ENCODE measurements at regions not wholly inside any gene's neighbourhood (a gene's known extent, or its start where the extent isn't known, plus 50 kb on each side); places are given as distances from the start of the nearest gene placed in this dataset.

DNA sequence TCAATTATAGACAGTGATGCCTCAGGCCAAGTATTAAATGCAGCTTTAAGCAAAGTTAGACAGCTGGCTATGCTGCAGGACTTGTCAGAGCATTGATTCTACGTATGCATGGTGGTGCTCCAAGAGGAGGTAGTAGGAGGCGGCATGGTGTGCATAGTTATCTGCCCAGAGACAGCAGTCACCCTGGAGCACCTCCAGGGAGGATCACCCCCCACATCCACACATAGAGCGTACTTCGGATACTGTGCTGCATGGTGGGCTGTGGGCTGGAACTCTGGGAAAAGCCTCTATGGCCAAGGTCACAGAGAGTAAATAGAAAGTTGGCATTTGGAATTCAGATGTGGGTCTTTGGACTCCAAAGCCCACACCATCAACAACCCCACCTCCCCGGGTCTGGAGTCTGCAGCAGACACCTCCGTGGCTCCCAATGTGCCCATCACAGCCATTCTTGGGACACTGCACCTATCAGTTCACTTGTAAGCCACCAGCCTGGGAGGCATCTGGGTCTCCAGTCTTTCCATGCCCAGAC, 64.5 kb upstream of the STX16 start:
- no peaks in the 10 kb centered on the region for H3K36me3 Mint-ChIP-seq

DNA sequence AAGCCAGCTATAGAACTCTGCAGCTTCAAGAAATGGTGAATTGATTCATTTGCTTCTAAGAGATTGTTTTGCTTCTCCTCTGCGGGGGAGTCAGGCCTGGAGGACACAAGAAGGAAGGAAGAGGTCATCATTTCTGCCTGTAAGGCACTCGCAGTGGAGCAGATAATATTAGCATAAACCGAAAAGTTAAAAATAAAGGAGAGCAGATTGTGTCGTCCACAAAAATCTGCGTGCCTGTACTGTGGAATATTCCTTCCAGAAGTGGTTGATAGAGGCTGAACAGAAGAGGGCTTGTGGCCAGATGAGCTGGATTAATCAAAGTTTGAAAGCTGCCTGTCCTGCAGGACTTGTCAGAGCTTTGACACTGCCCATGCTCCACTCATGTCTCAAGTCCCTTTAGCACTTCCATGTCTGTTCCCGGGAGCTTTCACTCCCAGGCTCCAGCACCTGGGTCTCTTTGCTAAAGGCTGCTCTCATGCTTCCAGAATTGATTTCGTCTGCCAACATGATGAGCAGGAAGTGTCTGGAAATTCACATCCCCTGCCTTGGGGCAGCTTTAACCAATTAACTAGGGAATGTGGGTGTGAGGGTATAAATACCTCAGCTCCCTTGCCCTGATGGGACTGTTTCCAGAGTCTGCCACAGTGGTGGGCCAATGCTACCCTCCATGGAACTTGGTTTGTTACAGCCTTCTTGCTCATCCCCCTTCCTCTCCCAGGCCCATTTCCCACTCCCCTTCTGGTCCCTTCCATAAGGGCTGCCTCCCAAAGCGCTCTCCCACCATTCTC, 65.1 kb upstream of the STX16 start:
- POLR2A ChIA-PET: no interaction called here
- Mint-ChIP-seq H3K9me3 (peaks cover 14% of the 10 kb centered on the region), H3K4me1 (ENCODE audit: low read depth) (no peaks in the 10 kb centered on the region), H3K36me3 (no peaks in the 10 kb centered on the region), H3K4me3 (no peak overlapping the region), H3K27me3 (peaks cover 23% of the 10 kb centered on the region), H3K27ac (no peak overlapping the region)
- CTCF ChIA-PET: no interaction called here
- intact Hi-C loops (cut with micrococcal nuclease): no loop called here
- DNase-seq: no peak

More for the DNA sequence above, 64.5 kb upstream of the STX16 start:
- H3K27ac Mint-ChIP-seq: no peak overlapping the region
- H3K4me3 Mint-ChIP-seq: no peak overlapping the region
- peaks cover 14% of the 10 kb centered on the region for H3K9me3 Mint-ChIP-seq
- ChIA-PET POLR2A (no interaction called here), CTCF (no interaction called here)
- intact Hi-C loops (cut with micrococcal nuclease): no loop called here
- DNase-seq: no peak
- peaks cover 27% of the 10 kb centered on the region for H3K27me3 Mint-ChIP-seq
- no peaks in the 10 kb centered on the region for H3K4me1 Mint-ChIP-seq (ENCODE audit: low read depth)

DNA sequence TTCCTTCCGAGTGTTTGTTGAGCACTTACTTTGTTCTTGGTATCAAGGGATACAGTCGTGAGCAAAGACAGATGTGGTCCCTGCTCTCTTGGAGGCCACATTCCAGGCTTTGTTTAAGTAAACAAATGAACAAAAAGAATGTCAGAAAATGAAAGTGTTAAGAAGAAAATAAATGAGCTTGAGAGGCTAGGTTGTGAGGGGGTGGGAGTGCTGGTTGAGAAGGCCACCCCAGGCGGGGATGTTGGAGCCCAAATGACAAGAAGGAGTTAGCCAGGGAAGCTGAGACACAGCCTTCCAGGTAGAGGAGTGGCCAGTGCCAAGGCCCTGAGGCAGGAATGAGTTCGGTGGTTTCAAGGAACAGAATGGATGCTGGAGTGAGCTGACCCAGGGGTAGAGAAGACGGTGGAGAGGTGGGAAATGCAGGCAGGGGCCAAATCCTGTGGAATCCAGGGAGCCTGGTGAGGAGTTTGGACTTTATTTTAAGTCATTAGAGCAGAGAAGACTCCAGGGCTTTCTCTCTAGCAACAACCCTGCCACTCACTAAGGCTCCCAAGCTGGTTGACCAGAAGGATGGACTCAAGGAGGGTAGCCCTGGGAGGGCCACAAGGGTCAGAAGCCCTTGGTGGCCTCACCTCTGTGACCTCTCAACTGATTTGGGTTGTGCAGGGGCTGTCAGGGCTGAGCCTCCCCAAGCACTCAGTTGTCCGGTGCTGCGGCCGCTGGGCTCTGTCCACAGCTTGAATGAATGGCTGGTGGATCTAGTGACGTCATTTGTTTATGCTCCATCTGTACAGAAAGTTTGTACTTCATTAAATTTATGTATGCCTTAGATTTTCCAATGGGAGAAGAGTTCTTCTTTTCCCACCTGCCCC, 66.0 kb upstream of the STX16 start:
- H3K4me3 Mint-ChIP-seq: no peak overlapping the region
- intact Hi-C loops (cut with micrococcal nuclease): no loop called here
- no peaks in the 10 kb centered on the region for H3K4me1 Mint-ChIP-seq (ENCODE audit: low read depth)
- CTCF ChIA-PET: no interaction called here
- no peaks in the 10 kb centered on the region for H3K36me3 Mint-ChIP-seq
- no peak for DNase-seq
- no peak overlapping the region for H3K27ac Mint-ChIP-seq
- H3K9me3 Mint-ChIP-seq: peaks cover 14% of the 10 kb centered on the region
- POLR2A ChIA-PET: no interaction called here
- H3K27me3 Mint-ChIP-seq: peaks cover 23% of the 10 kb centered on the region

DNA sequence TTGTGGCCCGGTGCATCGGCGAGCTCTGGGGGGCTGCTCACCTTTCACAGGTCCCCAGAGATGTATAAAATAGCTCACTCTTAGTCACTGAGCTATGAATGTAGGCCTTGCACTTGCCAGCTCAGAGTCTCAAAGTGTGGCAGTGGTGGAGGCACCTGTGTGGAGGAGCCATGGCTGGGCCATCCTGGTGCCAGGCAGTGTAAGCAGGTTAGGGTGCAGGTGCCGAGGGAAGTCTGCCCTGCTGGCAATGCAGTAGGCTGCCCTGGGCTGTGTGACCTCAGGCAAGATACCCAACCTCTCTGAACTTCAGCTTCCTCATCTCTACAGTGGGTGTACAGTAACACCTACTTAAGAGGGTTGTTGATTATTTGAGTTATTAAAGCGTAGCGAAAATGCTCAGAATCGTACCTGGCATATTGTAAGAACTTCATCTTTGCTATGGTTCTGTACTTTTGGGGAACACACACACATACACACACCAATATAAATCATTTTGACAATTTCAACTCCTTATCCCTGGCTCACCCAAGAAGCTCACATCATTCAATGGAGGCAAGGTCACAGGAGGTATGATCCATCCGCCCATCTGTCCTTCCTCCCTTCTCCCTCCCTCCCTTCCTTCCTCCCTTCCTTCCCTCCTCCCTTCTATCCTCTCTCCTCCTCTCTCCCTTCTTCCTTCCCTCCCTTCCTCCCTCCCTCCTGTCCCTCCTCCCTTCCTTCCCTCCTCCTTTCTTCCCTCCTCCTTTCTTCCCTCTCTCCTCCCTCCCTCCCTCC, 66.8 kb upstream of the STX16 start:
- POLR2A ChIA-PET: no interaction called here
- CTCF ChIA-PET: no interaction called here

DNA sequence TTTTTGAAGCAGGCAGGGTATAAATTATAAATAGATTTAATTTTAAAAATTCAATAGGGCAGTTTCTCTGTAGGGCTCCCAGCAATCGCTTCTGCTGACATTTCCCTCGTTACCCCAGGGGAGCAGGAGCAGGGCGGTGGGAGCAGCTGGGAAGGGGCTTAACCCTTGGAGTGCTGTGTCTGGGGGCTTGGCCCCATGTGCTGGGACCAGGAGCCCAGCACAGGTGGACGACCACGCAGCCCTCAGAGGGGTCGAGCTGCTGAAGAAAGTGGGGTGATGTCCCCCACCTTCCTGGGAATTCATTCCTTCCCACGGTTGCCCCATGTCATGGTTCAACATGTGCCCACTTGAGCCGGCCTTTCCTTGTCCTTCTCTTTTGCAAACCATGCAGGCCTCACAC, 67.5 kb upstream of the STX16 start:
- Mint-ChIP-seq H3K4me1 (ENCODE audit: low read depth) (no peaks in the 10 kb centered on the region), H3K4me3 (no peak overlapping the region), H3K36me3 (no peaks in the 10 kb centered on the region), H3K27ac (no peak overlapping the region), H3K9me3 (peaks cover 14% of the 10 kb centered on the region), H3K27me3 (peaks cover 23% of the 10 kb centered on the region)
- ChIA-PET CTCF (no interaction called here), POLR2A (no interaction called here)
- DNase-seq: no peak
- intact Hi-C loops (cut with micrococcal nuclease): no loop called here

More for the DNA sequence above, 66.8 kb upstream of the STX16 start:
- DNase-seq: no peak
- intact Hi-C loops (cut with micrococcal nuclease): no loop called here
- Mint-ChIP-seq H3K9me3 (peaks cover 14% of the 10 kb centered on the region), H3K27ac (no peak overlapping the region), H3K4me3 (no peak overlapping the region), H3K4me1 (ENCODE audit: low read depth) (no peaks in the 10 kb centered on the region), H3K36me3 (no peaks in the 10 kb centered on the region), H3K27me3 (peaks cover 23% of the 10 kb centered on the region)

DNA sequence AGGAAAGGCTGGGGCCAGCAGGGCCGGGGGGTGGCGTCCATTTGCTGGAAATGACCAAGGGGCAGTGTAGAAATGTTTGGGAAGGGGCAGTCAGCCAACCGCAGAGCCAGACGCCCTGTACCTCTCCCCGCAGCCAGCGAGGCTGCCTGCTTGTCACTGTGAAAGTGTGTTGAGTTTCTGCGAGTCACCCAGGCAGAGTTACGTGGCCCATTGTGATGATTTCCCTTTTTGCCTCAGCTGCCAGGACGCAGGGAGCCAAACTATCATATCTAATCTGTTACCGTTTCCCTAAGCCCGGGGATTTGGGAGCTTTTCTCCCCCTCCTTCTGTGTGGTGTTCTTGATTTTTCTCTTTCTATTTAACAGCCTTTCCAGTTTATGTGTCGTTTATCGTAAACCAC, 67.9 kb upstream of the STX16 start:
- Mint-ChIP-seq H3K36me3 (no peaks in the 10 kb centered on the region), H3K4me3 (no peak overlapping the region), H3K27ac (no peak overlapping the region), H3K27me3 (peaks cover 23% of the 10 kb centered on the region), H3K9me3 (peaks cover 14% of the 10 kb centered on the region), H3K4me1 (ENCODE audit: low read depth) (no peaks in the 10 kb centered on the region)
- DNase-seq: no peak
- intact Hi-C loops (cut with micrococcal nuclease): no loop called here
- ChIA-PET CTCF (no interaction called here), POLR2A (no interaction called here)

DNA sequence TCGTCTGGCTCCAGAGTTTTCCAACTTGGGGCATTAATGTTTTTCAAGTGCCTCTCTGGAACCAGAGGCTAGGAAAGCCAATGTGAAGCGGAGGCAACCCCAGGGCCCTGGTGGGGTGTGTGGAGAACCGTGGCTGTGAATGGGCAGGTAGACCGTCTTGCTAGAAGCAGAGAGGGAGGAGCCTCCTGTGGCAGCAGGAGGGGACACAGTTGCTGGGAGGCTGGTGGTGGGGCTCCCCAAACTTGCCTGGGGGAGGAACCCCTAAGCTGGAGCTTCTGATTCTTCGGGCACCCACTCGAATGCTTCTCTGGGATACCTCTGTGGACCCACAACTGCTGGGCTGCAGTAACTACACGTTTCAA, 65.3 kb upstream of the APCDD1L start:
- Mint-ChIP-seq H3K4me1 (ENCODE audit: low read depth) (no peaks in the 10 kb centered on the region), H3K27me3 (peaks cover 12% of the 10 kb centered on the region), H3K9me3 (peaks cover 14% of the 10 kb centered on the region), H3K4me3 (no peak overlapping the region), H3K27ac (no peak overlapping the region), H3K36me3 (no peaks in the 10 kb centered on the region)
- DNase-seq: no peak
- POLR2A ChIA-PET: no interaction called here
- CTCF ChIA-PET: no interaction called here
- intact Hi-C loops (cut with micrococcal nuclease): no loop called here

DNA sequence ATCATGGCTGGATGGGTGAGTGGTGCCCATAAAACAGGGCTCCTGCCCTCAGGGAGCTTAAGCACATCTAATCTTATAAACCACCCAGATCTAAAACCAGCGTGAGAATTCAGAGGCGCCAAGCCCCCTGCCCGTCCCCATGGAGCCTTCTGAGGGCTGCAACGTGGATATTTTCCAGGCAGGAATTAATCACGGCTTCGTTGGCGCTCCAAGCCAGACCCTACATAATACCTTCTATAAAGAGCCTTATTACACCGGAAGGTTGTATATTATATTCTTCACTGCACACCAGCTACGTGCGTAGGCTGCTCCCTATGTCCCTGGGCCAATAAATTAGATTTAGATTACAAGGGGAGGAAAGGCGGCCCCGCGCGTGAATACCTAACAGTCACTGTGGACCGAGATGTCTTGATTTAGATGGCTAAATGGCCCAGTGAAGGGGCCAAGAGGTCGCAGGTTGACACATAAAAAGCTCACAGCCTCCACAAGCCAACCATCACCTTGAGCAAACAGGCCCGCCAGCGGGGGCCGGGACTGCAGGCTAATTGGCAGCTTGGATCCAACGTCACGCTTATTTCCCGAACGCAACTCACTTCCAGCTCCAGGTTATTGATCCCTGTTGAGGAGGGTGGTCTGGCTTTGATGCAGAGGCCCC, 64.7 kb upstream of the APCDD1L start:
- peaks cover 10% of the 10 kb centered on the region for H3K27me3 Mint-ChIP-seq
- intact Hi-C loops (cut with micrococcal nuclease): no loop called here
- CTCF ChIA-PET: no interaction called here
- H3K4me1 Mint-ChIP-seq (ENCODE audit: low read depth): no peaks in the 10 kb centered on the region
- POLR2A ChIA-PET: no interaction called here
- peaks cover 14% of the 10 kb centered on the region for H3K9me3 Mint-ChIP-seq
- no peak for DNase-seq
- H3K4me3 Mint-ChIP-seq: no peak overlapping the region
- H3K27ac Mint-ChIP-seq: no peak overlapping the region
- H3K36me3 Mint-ChIP-seq: no peaks in the 10 kb centered on the region

DNA sequence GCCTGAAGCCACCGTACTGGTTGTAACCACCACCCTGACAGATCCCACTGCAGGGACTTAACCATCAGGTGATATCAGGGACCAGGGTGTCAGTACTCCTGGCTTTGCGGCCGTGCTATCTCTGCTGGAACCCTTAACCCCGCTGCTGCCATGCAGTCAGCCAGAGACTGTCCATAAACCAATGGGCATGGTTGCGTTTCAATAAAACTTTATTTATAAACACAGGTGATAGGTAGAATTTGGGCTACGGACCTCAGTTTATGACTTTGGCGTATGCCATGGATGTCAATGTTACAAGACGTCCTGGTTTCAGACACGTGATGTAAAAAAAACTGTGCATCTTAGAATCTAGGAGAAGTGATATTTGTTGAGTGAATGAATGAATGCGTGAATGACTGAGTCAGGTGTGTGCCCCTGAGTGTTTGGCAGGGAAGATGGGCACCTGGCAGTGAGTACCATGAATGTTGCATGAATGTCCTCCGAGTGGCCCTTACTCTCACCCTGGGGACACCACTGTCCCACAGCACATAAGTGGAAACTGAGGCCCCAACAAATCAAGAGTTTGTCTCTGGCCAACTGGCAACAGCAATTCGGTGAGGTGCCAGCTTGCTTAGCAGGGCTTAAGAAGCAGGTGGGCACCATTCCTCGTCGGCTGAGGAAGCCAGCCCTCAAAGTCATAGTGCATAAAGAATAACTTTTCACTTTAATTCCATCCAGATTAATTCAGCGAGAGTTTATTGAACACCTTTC, 64.0 kb upstream of the APCDD1L start:
- Mint-ChIP-seq H3K27me3 (peaks cover 14% of the 10 kb centered on the region), H3K4me3 (no peak overlapping the region), H3K4me1 (ENCODE audit: low read depth) (no peaks in the 10 kb centered on the region), H3K27ac (no peak overlapping the region), H3K9me3 (peaks cover 14% of the 10 kb centered on the region), H3K36me3 (no peaks in the 10 kb centered on the region)
- intact Hi-C loops (cut with micrococcal nuclease): no loop called here
- DNase-seq: no peak
- CTCF ChIA-PET: no interaction called here
- POLR2A ChIA-PET: no interaction called here

DNA sequence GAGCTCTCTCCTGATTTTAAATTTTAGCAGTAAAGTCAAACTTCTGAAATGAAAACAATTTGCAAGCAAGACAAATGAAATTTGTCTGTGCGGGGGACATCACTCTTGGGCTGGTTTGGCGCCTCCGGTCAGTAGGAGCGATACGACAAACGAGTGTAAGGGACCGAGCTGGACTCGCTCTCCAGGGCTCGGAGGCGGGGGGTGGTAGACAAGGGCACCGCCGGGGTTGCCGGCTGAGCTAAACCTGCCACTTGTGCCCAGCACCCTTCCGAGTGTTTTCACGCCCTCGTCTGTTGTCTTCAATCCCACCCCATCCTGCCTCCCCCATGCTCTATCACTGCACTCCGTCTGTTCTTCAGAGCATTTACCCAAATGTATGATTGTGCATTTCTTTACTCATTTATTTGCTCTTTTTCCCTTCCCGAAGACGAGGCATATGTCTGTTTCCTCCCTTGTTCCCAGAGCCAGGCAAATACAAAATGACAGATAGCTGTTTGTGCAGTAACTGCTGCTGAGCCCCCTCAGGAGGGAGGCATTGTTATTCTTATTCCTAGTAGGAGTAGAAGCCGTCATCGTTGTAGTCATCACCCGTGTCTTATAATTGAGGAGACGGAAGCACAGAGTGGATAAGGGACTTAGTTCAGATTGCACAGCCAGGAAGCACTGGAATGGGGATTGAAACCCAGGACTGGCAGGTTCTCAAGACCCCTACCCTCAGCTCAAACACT, 62.8 kb upstream of the APCDD1L start:
- H3K27ac Mint-ChIP-seq: no peak overlapping the region
- H3K4me3 Mint-ChIP-seq: no peak overlapping the region
- no peak for DNase-seq
- ChIA-PET POLR2A (no interaction called here), CTCF (no interaction called here)
- no peaks in the 10 kb centered on the region for H3K36me3 Mint-ChIP-seq
- H3K4me1 Mint-ChIP-seq (ENCODE audit: low read depth): no peaks in the 10 kb centered on the region
- peaks cover 14% of the 10 kb centered on the region for H3K9me3 Mint-ChIP-seq
- H3K27me3 Mint-ChIP-seq: peaks cover 14% of the 10 kb centered on the region
- intact Hi-C loops (cut with micrococcal nuclease): no loop called here

DNA sequence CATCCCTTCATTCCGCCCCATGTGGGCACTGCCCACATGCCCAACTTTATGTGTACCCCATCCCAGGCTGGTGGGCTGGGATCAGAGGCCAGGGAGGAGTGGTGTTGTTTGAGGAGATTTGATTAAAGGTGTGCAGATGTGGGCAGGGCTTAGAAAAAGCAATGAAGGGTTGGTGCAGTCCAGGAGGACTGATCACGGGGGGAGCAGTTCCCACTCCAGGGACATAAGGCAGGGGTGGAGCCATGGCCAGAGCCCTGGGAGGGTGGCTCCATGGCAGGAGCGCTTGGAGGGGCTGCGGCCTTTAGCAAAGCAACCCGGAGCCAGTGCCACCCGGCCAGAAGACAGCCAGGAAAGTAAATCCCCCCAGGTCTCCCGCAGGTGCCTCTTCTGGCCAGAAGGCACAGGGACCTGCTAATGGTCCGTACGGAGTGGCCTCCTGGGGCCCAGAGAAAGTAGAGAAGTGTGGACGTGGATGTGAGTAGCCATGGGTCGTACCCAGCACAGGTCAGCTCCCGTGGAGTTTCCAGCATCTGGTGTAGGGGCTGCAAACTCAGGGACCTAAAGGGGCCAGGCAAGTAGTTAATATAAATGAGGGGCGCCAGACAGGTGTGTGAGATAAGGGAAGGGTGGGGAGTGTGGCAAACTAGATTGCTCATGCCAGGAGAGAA, 62.1 kb upstream of the APCDD1L start:
- peaks cover 16% of the 10 kb centered on the region for H3K27me3 Mint-ChIP-seq
- POLR2A ChIA-PET: no interaction called here
- H3K4me1 Mint-ChIP-seq (ENCODE audit: low read depth): no peaks in the 10 kb centered on the region
- H3K36me3 Mint-ChIP-seq: no peaks in the 10 kb centered on the region
- intact Hi-C loops (cut with micrococcal nuclease): no loop called here
- no peak overlapping the region for H3K27ac Mint-ChIP-seq
- peaks cover 7% of the 10 kb centered on the region for H3K9me3 Mint-ChIP-seq
- no peak overlapping the region for H3K4me3 Mint-ChIP-seq
- CTCF ChIA-PET: no interaction called here
- no peak for DNase-seq

Measured in activated CD4-positive, alpha-beta memory T cell treated with anti-CD3 and anti-CD28 coated beads for 36 hours (primary cell).